ENCODE measurements at regions not wholly inside any gene's neighbourhood (a gene's known extent, or its start where the extent isn't known, plus 50 kb on each side); places are given as distances from the start of the nearest gene placed in this dataset.
A peak's percentile ranks its signal among the peaks of the same experiment; 100 is the strongest.
"Not testable (repeated sequence)": the region's sequence is repeated elsewhere in the genome, so short reads cannot be mapped to it uniquely, and the experiment has no call there.

DNA sequence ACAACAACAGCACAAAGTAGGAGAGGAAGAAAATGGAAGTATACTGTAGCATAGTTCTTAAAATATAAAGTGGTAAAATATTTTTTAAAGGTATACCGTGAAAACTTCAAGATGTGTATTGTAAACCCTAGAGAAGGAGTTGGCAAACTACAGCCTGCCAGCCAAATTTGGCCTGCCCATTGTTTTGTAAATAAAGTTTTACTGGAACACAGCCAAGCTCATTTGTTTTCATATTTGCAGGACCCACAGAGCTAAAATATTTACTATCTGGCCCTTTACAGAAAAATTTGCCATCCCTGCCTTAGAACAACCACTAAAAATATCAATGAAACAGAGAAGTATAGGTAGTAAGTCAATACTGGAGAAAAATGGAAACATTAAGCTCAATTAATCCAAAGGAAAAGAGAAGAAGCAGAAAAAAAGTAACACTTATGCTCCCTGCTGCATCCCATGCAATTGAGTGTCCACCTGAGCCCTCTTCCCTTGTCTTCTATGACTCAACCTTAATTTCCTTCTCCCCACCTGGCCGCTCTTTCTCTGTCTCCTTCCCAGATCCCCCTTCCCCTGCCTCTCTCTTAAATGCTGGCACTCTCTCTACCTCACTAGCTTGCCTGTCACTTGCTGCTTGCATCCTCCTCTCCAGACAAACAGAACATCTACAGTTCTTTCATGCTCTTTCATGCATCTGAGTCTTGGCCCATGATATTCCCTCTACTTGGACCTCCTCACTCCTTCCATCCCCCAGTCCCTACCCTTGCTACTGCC is 50.6 kb upstream of the FER start:
- DNase-seq, result no peak

DNA sequence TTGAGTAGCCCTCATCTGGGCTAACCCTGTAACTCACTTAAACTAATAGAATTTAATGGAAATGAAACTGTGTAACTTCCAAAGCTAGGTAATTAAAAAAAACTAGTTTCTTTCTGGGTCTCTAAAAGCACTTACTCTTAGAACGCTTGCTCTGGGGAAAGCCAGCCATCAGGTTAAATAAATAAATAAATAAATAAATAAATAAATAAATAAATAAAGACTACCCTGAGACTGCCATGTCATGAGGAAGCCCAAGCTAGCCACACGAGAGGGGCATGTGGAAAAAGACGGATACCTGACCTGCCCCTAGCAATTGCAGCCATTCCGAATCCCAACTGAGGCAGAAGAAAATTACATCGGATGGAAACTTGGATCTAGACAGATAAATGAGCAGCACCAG is 51.3 kb upstream of the FER start:
- no peak for DNase-seq

DNA sequence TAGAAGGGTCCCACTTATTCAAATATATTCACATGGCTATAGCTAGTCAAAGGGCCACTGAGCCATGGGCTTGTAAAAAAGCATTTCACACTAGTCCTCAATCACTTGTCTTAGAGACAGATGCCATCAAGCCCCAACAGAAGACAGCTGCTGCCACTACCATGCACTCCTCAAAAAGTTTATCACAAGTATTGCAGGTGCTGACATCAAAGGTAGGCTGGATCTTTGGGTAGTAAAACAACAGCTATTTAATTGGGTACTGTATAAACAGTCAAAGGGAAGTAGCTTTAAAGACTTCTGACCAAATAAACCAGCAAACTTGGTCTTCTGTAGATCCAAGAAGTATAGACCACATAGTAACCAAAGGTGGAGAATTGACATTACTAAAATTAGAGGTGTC is 59.2 kb upstream of the FER start:
- DNase-seq, result no peak

DNA sequence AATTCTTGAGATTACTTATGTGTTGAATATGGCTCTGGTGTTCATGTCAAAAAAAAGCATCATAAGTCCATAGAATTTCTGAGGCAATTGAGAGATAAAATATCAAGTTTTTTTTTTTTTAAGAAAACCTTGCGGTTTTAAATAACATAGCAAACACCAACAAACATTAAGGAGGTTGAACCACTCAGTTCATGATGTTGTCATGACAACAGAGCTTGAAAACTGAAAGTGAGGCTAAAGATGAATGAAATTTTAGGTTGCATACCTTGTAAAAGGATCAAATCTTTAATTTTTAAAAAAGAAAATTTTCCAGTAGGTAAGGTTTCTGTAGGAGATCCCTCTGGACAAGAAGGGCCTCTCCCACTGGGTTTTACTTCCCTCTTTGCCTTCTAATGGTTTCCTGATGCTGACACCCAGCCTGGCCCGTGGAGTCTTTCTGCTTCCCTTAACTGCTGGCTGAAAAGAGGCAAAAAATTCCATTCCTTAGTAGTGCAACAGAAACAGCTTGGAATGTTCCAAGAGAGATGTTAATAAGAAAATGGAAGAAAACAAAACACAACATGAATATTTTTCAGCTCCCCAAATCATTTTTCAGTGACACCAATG is 60.0 kb upstream of the FER start:
- DNase-seq, result peak; percentile 27

DNA sequence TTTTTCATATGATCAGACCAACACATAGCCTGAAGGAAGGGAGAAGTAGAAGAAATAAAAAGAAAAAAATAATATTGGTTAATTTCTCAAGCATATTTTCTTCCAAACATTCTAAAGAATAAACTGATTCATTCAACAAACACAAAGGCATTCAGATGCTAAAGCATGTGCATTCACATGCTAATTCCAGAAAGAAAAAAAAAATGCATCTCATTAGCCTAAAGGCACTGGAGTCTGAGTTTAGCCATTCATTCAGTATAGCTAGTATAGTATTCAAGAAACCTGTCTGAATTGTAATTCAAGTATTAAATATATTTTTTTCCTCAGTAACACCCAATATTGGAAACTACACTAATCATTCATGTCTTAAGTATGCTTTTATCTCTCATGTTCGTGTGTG is 61.0 kb upstream of the FER start:
- DNase-seq, result no peak

DNA sequence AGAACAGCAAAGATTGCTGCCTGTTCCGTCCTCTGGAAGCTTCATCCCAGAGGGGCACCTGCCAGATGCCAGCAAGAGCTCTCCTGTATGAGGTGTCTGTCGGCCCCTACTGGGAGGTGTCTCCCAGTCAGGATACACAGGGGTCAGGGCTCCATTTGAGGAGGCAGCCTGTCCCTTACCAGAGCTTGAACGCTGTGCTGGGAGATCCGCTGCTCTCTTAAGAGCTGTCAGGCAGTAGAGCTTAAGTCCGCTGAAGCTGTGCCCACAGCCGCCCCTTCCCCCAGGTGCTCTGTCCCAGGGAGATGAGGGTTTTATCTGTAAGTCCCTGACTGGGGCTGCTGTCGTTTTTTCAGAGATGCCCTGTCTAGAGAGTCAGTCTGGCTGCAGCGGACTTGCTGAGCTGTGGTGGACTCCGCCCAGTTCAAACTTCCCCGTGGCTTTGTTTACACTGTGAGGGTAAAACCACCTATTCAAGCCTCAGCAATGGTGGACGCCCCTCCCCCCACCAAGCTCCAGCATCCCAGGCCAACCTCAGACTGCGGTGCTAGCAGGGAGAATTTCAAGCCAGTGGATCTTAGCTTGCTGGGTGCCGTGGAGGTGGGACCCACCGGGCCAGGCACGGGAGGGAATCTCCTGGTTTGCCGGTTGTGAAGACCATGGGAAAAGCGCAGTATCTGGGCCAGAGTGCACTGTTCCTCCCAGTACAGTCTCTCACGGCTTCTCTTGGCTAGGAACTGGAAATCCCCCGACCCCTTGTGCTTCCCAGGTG is 62.1 kb upstream of the FER start:
- not testable (repeated sequence) for DNase-seq

DNA sequence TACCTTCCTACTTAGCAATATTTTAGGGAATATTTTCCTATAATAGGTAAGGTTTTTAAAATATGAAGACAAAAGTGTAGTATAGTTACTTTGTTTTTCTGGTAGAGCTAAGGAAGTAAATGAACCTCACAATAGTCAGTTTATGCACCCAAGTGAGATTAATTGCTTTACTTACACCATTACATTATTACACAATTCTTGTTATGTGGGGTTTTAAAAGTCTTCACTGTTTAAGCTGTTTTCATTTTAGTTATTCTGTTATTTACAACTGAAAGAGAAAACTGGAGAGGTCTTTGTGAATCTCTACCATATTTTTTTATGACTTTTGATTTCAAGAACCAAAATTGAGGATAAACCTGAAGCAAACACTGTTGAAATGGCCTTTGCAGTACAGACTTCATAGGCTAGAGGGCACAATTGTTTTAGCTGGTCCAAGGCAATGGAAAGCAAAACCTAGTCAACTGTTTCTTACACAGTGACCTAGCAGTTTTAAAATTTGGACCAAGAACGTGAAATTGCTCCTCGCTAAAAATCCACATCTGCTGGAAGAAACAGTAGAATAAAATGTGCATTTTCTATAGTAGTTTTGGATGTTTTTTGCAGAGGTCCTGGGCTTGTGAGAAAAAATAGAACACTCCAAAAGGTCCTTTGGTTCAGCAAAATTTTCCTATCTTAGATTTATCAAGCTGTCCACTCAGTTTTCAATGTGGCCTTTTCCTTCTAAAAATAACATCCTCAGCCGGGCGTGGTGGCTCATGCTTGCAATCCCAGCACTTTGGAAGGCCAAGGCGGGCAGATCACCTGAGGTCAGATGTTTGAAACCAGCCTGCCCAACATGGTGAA is 66.4 kb upstream of the FER start:
- DNase-seq, result peak; percentile 83

DNA sequence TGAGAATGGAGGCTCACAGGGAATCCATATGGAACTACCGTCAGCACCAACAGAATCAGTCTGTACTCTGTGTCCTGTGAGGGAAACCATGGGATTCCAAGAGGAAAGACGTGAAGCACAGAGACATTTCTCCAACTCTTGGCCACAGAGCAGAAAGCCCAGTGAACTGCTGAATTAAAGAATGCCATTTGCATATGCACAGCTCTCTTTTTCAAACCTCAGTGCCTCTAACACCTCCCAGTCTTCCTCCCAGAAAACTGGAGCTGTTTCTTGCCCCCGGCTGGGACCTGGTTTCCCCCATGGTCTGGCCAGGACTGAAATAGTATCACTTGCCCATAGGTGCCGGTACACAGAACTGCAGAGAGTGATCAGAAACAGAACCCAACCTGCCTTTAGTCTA is 69.6 kb upstream of the FER start:
- DNase-seq, result no peak

DNA sequence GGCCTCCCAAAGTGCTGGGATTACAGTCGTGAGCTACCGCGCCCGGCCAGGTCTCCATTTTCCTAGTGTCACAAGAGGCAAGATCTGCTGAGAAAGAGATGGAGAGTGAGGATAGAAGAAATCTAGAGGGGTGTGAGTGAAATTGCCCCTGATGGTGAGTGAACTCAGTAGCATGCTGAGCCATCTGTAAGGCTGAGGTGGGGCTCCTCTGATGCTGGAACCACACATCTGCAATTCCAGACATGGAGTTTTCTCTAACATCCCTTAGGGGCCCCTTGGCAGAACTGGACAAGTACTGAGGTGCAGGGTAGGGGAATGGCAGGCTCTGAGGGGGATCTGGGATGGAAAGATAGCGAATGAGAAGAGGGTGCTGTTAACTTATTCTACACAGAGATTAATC is 72.0 kb upstream of the FER start:
- DNase-seq, result no peak

DNA sequence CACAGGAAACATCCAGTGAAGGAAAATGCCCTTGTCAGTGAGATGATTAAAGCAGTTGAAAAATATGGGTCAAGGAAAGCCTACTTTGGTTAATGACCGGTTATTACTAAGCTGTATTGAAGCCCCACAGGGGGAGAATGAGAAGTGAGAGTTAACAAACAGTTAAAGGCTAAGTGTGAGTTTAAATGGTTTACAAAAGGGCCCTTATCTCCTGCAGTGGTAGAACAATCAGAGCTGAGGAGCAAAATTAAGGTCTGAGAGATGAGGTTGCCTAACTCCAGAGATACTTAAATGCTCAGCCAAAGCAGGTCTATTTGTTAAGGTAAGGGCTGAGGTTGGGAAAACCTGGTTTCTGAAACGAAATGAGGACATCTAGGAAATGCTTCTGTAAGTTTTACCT is 75.1 kb upstream of the FER start:
- DNase-seq, result no peak

DNA sequence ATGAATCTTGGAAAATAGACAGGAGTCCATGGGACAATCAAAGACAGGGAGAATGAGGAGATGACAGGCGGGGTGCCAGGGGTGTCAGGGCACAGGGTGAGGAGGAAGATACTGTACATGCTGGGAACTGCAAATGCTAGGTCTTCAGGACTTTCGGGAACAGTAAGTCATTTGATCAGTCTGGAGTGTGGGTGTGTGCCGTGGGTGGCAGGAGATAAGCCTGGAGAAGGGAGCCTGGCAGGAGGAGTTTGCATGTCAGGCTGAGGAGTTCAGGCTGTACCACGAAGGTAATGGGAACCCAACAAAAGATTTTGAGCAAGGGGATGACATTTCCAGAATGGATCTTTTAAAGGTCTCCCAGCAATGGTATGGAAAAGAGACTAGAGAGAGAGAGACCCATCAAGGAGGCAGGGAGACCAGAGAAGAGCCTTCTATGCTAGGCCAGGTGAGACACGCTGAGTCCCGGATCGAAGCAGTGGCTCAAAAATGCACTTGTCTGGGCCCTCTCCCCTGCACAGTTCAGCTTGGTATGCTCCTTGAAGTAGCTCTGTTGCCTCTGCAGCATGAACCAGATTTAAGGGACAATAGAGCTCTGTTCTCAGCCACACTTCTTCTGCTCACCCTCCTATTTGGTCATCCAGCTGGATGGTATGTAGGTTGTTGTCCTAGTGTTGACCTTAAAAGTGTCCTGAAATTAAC is 77.0 kb upstream of the FER start:
- no peak for DNase-seq

DNA sequence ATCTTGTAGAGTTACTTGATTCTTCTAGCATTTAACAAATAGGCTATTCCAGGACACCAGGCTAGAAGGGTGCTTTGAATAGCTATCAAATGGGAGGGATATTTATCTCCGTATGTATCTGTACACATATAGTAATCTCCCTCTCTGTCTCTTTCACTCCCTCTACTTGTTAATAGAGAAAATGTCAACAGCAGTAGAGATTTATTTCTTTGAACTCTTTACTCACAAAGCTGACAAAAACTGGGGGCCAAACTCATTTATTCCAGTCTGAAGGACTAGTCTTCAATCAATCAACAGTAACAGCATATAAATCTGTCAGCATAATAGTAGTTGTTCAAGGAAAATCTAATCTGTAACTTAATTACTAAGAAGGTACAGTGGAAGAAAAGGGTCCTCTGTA is 78.2 kb upstream of the FER start:
- no peak for DNase-seq

DNA sequence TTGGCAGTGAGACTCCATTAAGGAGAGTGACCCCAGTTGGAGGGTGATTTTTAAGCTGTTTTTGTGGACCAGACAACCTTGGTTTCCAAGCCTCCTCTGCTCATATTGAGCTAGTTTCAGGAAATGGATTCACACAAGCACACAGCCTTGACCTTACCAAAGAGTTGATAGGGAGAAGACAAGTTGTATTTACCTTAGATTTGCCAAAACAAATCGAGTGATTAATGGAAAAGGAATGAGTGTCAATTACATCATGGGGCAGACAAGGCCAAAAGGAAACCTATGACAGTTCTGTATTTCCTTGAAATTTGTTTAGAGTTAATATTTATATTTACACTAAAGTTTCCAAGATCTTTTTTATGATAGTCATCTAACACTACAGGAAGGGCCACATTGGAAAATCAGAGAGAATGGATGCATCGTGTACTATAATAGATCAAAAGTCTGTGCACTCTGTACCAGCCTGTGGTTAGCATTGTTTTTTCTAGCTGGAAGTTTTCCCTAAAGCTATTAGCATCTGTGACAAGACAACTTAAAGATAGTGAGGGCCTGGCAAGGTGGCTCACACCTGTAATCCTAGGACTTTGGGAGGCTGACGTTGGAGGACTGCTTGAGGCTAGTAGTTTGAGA is 86.0 kb upstream of the FER start:
- no peak for DNase-seq

DNA sequence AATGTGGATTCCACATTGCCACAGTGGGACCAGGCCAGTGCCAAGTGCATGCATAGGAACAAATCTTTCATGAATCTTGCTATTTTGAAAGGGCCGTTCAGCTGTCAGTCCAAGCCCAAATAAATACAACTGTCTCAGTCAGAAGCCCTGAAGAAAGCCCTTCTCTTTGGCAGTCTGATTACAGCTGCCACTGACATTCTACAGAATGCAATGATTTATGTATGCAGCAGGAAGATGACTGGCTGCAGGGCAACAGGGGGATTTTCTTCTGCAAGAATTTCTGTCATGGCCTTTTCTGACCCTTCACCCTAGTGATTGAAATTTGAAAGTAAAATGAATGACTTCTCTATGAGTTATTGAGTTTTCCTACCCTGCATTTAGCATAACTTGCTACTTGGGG is 86.7 kb upstream of the FER start:
- DNase-seq, result peak; percentile 24

DNA sequence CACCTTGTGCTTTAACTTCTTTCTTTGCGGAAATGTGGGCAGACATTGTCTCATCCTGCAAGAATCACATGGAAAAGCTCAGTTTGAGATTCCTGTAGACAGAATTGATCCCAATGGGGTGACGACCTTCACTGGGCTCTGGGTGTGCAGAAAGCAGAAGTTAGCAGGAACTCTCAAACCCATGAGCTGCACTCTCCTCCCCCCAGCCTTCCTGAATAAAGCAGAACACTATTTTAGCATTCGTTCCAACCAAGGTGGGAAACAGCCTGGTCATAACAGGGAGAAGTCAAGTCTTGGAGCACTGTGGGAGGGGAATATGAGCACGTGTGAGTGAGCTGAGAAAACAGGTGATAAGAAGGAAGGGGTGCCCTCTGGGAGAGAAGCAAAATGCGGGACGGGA is 87.4 kb upstream of the FER start:
- DNase-seq, result no peak

DNA sequence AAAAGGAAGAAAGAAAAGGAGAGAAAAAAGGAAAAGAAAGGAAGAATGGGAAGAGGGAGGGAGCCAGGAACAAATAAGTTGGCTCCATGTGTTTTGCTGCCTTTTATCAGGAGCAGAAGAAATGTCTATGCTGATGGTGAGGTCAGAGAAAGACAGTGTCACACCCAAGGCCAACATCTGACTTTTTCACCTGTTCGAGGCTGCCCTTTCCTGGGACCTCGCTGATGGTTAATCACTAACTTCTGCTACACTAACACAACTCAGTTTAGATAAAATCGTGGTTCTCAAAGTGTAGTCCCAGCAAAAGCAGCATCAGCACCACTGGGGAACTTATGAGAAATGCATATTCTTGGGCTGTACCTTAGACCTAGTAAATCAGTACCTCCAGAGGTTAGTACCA is 88.2 kb upstream of the FER start:
- DNase-seq, result no peak

DNA sequence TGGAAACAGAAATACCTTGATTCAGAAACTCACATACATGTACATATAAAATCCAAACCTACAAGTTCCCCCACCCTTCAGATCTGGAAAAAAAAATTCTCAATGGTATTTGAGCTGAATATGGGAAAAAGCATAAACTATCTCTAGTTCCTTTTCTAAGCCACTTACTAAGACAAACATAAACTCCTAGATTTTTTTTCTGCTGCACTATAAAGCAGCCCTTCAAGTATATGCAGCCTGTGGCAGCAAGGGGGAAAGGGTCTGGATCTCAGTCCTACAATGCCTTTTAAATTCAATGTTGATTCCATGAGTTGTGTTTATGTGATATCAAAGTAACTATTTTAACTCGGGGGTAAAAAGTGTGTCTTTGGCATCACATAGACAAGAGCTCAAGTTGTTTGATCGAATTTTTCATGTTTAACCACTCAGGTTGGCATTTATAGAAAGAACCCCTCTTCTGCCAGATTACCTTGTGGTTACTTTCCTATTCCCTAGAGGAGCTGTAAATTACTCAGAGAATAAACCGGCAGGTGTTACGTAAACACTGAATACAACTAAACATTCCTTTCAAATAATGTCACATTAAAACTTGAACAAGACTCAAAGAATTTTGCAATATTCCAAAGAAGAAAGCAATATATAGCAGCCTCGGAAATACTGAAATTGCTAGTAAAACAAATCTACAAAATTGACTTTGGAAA is 91.8 kb upstream of the FER start:
- DNase-seq, result no peak

DNA sequence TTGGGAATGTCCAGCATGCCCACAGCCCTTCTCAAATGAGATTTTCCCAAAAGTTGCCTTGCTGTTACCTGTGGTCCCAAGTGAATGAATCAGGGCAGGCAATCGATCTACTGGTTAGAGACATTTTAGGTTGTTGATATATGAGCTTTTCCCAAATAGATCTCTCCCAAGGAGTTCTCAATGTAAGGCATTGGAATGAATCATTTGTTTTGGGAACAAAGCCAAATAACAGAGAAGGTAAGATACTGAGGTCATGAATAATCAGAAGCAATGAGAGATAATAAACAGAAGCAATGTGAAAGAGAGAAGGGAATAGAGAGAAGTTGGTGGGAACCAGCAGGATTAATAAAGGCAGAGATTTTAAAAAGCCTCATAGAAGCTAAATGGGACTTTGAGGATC is 93.6 kb upstream of the FER start:
- no peak for DNase-seq

DNA sequence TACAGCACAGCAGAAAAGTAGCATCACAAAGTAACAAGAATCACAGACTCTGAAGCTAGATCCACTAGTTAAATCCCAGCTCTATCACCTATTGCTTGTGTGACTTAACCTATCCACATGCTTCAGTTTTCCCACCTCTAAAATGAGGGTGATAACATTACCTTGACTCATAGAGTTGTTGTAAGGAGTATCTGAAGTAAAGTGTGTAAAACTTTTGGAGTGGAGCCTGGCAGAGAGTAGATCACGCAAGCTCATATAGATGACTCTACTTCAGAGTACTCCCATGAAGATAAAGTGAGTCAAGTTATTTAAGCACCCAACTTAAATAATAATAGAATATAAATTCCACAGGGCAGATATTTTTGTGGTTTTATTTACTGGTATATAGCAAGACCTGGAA is 94.5 kb upstream of the FER start:
- DNase-seq, result no peak

DNA sequence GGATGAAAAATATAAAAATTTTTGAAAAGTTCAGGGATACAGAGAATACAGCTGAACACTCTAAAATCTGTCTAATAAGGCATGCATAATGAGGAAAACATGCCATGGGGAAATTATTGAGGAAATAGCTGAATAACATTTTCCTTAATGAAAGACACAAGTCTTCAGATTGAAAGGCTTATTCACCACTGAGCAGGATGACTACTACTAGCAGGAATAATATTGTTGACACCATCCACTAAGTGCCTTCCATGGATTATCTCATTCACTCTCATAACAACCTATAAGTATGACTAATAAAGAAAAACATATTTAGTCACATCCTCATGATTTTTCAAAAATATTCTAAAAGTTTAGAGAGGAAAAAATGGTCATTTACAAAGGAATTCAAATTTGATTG is 96.7 kb upstream of the FER start:
- no peak for DNase-seq

DNA sequence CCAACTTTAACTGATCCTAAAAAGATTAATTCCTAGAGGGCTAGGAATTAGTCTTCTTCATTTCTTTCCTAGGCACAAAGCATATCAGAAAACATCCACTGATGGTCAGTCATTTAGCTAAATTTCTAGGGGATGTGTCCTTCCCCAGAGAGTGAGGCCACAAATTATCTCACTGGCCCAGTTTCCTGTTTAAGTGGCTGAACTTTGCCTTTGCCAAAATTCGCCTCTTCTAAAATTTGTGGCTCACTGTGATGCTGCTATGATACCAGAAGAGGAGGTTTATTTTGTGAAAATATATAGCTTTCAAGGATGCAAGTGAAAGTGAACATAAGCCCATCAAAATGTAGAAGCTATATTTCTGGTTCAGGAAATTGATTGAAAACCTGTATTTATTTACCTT is 98.1 kb upstream of the FER start:
- DNase-seq, result no peak

Measured in tongue (tissue), 1 donor.